ENCODE measurements at regions not wholly inside any gene's neighbourhood (a gene's known extent, or its start where the extent isn't known, plus 50 kb on each side); places are given as distances from the start of the nearest gene placed in this dataset.

GRCh38 chr13:26989261-26989956, 182.2 kb downstream of the USP12 start:
- TF ChIP-seq CTCF (conservative IDR thresholded peaks at IDR 0.05), result no peak
- TF ChIP-seq ZFX (IDR thresholded peaks at IDR 0.05), result no peak
